CD14-positive monocyte (primary cell): ENCODE measurements at regions not wholly inside any gene's neighbourhood (a gene's known extent, or its start where the extent isn't known, plus 50 kb on each side); places are given as distances from the start of the nearest gene placed in this dataset.
"Not testable (repeated sequence)": the region's sequence is repeated elsewhere in the genome, so short reads cannot be mapped to it uniquely, and the experiment has no call there.

Source experiments
- DNase-seq, 3 donors: peaks; one replicate each; pipeline ENCODE4 v3.0.0-alpha.2; 2011 to 2022
- H2AFZ ChIP-seq: 2 replicates; pipeline ENCODE4 v1.6.0; 2012; ENCODE audit warnings: mild to moderate bottlenecking, low read depth, low read length, inconsistent platforms; ENCODE audit not compliant: insufficient read depth, poor library complexity, severe bottlenecking
- H3K27ac ChIP-seq, 2 donors: 1 replicate in 1 of 2; 2 replicates in 1 of 2; pipeline ENCODE4 v1.5.1; 2012 to 2013; ENCODE audit warnings: low read length in 2 of 2, control low read depth in 1 of 2, inconsistent platforms in 1 of 2, low read depth in 1 of 2, mild to moderate bottlenecking in 1 of 2
- H3K27me3 ChIP-seq, 2 donors: one replicate each; pipeline versions ENCODE4 v1.6.0 to v1.6.1; 2011 to 2013; ENCODE audit warnings: low read length in 2 of 2; ENCODE audit not compliant: control insufficient read depth in 2 of 2, insufficient read depth in 2 of 2
- H3K36me3 ChIP-seq, 2 donors: replicated peaks in 1 of 2; 1 replicate in 1 of 2; 2 replicates in 1 of 2; pipeline versions ENCODE4 v1.5.1 to v1.6.1; 2012 to 2013; ENCODE audit warnings: low read length in 2 of 2, control low read depth in 1 of 2, inconsistent platforms in 1 of 2, mild to moderate bottlenecking in 1 of 2; ENCODE audit not compliant: insufficient read depth in 2 of 2, control insufficient read depth in 1 of 2
- H3K4me1 ChIP-seq, 2 donors: 1 replicate in 1 of 2; 2 replicates in 1 of 2; pipeline versions ENCODE4 v1.5.1 to v1.6.1; 2012 to 2013; ENCODE audit warnings: low read length in 2 of 2, control low read depth in 1 of 2, inconsistent platforms in 1 of 2, mild to moderate bottlenecking in 1 of 2, moderate library complexity in 1 of 2; ENCODE audit not compliant: insufficient read depth in 2 of 2, control insufficient read depth in 1 of 2
- H3K4me2 ChIP-seq: replicated peaks from 2 replicates; pipeline ENCODE3; 2012; ENCODE audit warnings: low read length, moderate library complexity, mild to moderate bottlenecking; ENCODE audit not compliant: poor library complexity, severe bottlenecking; ENCODE audit errors: extremely low read depth
- H3K4me3 ChIP-seq, 3 experiments: fragments of 200-600 bp in 1 of 3; sonication (generic) in 1 of 3; replicated peaks in 1 of 3; 1 replicate in 2 of 3; 2 replicates in 1 of 3; pipeline ENCODE4 v1.5.1; 2011 to 2013; ENCODE audit warnings: low read length in 3 of 3, mild to moderate bottlenecking in 3 of 3, control low read depth in 2 of 3, low read depth in 2 of 3, inconsistent platforms in 1 of 3, moderate library complexity in 1 of 3
- H3K79me2 ChIP-seq: 2 replicates; pipeline ENCODE4 v1.6.0; 2012; ENCODE audit warnings: mild to moderate bottlenecking, control low read depth, inconsistent platforms, low read length, moderate library complexity; ENCODE audit not compliant: insufficient read depth
- H3K9ac ChIP-seq: 2 replicates; pipeline ENCODE4 v1.6.0; 2017; ENCODE audit warnings: low read length, mild to moderate bottlenecking; ENCODE audit not compliant: insufficient read depth, poor library complexity, severe bottlenecking
- H3K9me3 ChIP-seq, 2 donors: replicated peaks in 1 of 2; 1 replicate in 1 of 2; 2 replicates in 1 of 2; pipeline versions ENCODE4 v1.5.1 to v1.6.1; 2012 to 2013; ENCODE audit warnings: low read length in 2 of 2, control low read depth in 1 of 2; ENCODE audit not compliant: control insufficient read depth in 1 of 2, insufficient read depth in 1 of 2
- H4K20me1 ChIP-seq: 2 replicates; pipeline ENCODE4 v1.6.0; 2012; ENCODE audit warnings: mild to moderate bottlenecking, low read length, control low read depth, moderate library complexity; ENCODE audit not compliant: insufficient read depth
- H3K27ac Mint-ChIP-seq, 7 donors: one replicate each; pipeline ENCODE4 v1.8.0; 2020; ENCODE audit warnings: mild to moderate bottlenecking in 7 of 7, mixed read lengths in 7 of 7, moderate library complexity in 6 of 7, inconsistent platforms in 2 of 7
- H3K27me3 Mint-ChIP-seq, 3 donors: one replicate each; pipeline ENCODE4 v1.8.0; 2021 to 2022; ENCODE audit warnings: low read depth in 3 of 3, mild to moderate bottlenecking in 3 of 3, mixed read lengths in 3 of 3, moderate library complexity in 3 of 3, inconsistent platforms in 1 of 3
- H3K36me3 Mint-ChIP-seq, 2 donors: one replicate each; pipeline ENCODE4 v1.8.0; 2020; ENCODE audit warnings: mixed read lengths in 2 of 2, inconsistent platforms in 1 of 2, mild to moderate bottlenecking in 1 of 2
- H3K4me1 Mint-ChIP-seq: one replicate; pipeline ENCODE4 v1.8.0; 2020; ENCODE audit warnings: mild to moderate bottlenecking, mixed read lengths
- H3K4me3 Mint-ChIP-seq, 2 donors: one replicate each; pipeline ENCODE4 v1.8.0; 2020; ENCODE audit warnings: mild to moderate bottlenecking in 2 of 2, mixed read lengths in 2 of 2, moderate library complexity in 1 of 2
- H3K9me3 Mint-ChIP-seq, 7 donors: one replicate each; pipeline ENCODE4 v1.8.0; 2020 to 2022; ENCODE audit warnings: mixed read lengths in 7 of 7, mild to moderate bottlenecking in 6 of 7, moderate library complexity in 6 of 7, inconsistent platforms in 2 of 7
- CTCF ChIP-seq: fragments of 200-600 bp; IDR thresholded peaks from one replicate; pipeline ENCODE4 v1.8.0; 2022; ENCODE audit warnings: antibody characterized with exemption, mild to moderate bottlenecking
- WGBS: methylation state at CpG from one replicate; pipeline ENCODE4 v1.1.5; 2013; ENCODE audit warnings: missing lambda C conversion rate; ENCODE audit not compliant: insufficient coverage; 5-methylcytosine and 5-hydroxymethylcytosine counted together
- intact Hi-C, 2 donors: fragments of 100-400 bp; cut with micrococcal nuclease; formaldehyde crosslinking; loops; one replicate each; pipeline versions ENCODE4 v1.15.0 to v1.15.1; 2023

GRCh38 chr14:106770158-106770672, 1243.8 kb downstream of the TMEM121 start:
- no CpG with 5 or more reads among the region's 5 CpGs for WGBS
- not testable (repeated sequence) for H3K4me1 ChIP-seq

DNA sequence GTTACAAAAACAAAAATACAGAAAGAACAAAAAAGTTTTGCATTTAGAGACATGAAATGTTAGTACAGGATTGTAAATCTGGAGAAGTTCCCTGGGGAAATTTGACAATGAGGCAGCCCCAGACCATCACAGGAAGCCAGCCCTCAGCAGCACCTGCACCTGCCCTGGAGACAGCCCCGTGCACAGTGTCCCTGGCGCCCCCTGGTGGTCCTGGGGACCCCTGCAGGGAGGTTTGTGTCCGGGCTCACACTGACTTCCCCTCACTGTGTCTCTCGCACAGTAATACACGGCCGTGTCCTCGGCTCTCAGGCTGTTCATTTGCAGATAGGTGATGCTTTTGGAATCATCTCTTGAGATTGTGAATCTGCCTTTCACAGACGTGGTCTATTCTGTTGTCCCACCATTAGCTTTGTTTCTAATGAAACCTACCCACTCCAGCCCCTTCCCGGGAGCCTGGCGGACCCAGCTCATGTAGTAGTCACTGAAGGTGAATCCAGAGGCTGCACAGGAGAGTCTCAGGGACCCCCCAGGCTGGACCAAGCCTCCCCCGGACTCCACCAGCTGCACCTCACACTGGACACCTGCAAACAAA, 1248.6 kb downstream of the TMEM121 start:
- H3K4me3 Mint-ChIP-seq, H3K27ac Mint-ChIP-seq: not testable (repeated sequence)

More at GRCh38 chr14:106770158-106770672, 1243.8 kb downstream of the TMEM121 start:
- peaks cover 13% of the 10 kb centered on the region for H3K4me1 Mint-ChIP-seq
- intact Hi-C loops, H3K27me3 ChIP-seq, H3K36me3 Mint-ChIP-seq, H3K4me3 ChIP-seq, H2AFZ ChIP-seq, H3K27ac Mint-ChIP-seq, H3K4me2 ChIP-seq, H3K4me3 Mint-ChIP-seq, H3K36me3 ChIP-seq, H3K79me2 ChIP-seq, H3K27ac ChIP-seq, H3K9me3 Mint-ChIP-seq, H3K27me3 Mint-ChIP-seq, H3K9me3 ChIP-seq, H4K20me1 ChIP-seq, H3K9ac ChIP-seq: not testable (repeated sequence)
- DNase-seq = peak in 1 of 3 donors; percentile 3

More for the DNA sequence above, 1248.6 kb downstream of the TMEM121 start:
- H3K36me3 ChIP-seq, H3K79me2 ChIP-seq, H3K36me3 Mint-ChIP-seq, H3K4me1 Mint-ChIP-seq, H3K9ac ChIP-seq, H3K4me1 ChIP-seq, H3K27me3 ChIP-seq, H3K4me3 ChIP-seq, H3K9me3 Mint-ChIP-seq, H3K4me2 ChIP-seq, H2AFZ ChIP-seq, H3K27ac ChIP-seq, H4K20me1 ChIP-seq, H3K9me3 ChIP-seq, H3K27me3 Mint-ChIP-seq, intact Hi-C loops: not testable (repeated sequence)
- TF ChIP-seq CTCF = peak; percentile 79
- peak in 2 of 3 donors; percentile 10 to 35 for DNase-seq
- WGBS = 50% methylated on average over 4 of the region's 11 CpGs
